DMS53 treated with DMSO at 0.1 percent for 48 hours (cell line): ENCODE measurements at regions not wholly inside any gene's neighbourhood (a gene's known extent, or its start where the extent isn't known, plus 50 kb on each side); places are given as distances from the start of the nearest gene placed in this dataset.
A peak's percentile ranks its signal among the peaks of the same experiment; 100 is the strongest.
"Not testable (repeated sequence)": the region's sequence is repeated elsewhere in the genome, so short reads cannot be mapped to it uniquely, and the experiment has no call there.

Experiments used
- DNase-seq: peaks from one replicate; lab custom pipeline; 2025; ENCODE audit not compliant: unreplicated experiment; lab: John Stamatoyannopoulos, UW

DNA sequence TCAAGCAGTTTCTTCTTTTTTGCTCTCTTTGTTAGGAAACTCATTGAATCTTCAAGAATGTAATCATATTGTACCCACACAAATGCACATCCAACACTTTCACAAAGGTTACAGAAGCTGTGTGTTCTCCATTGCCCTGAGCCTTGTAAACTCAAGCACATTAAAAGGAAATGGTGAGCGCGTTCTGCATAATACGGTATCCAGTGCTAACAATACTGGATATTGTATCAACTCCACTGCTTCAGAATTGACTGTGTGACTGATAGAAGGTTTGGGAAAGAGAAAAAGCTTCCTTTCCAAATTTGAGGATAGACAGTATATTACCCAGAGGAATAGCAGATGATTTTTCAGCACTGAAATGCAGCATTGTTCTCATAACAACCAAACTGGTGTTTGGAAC is 268.9 kb upstream of the RBMS3 start:
- no peak for DNase-seq

DNA sequence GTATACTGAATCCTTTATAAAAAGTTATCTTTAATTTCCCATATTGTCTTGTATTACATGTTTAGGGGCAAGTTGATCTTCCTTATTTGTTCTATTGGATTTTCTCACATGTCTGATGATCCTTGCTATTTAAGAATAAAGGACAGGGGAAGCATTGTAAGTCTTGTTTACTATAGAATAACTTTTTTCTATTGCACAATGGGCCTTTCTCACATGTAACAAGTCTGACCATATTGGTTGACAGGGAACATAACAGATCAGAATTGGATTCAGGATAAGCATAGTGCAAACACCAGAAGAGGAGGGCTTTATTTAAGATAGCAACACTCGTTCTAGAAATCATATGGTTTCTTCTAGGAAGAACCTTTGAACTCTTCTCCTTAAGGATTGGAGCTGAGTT is 257.9 kb upstream of the RBMS3 start:
- no peak for DNase-seq

DNA sequence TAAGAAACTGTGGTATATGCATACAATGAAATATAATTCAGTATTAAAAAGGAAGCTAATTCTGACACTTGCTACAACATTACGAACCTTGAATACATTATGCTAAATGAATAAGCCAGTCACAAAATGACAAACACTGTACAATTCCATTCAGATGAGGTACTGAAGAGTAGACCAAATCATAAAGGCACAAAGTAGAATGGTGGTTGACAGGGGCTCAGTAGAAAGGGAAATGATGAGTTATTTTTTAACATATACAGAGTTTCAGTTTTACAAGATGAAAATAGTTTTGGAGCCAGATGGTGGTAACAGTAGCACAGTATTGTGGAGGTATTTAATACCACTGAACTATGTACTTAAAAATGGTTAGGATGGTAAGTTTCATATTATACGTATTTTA is 254.6 kb upstream of the RBMS3 start:
- no peak for DNase-seq

DNA sequence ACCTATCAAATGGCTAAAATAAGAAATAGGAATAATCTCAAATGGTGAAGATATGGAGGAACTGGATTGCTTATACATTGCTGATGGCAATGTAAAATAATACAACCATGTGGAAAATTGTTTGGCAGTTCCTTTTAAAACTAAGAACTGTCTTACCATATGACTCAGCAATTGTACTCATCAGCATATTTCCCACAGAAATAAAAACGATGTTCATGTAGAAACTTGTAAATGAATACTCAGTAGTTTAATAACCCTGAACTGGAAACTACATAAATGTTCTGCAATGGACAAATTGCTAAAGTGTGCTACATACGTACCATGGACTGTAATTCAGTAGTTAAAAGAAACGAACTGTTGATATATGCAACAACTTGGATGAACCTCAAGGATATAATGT is 253.9 kb upstream of the RBMS3 start:
- no peak for DNase-seq

DNA sequence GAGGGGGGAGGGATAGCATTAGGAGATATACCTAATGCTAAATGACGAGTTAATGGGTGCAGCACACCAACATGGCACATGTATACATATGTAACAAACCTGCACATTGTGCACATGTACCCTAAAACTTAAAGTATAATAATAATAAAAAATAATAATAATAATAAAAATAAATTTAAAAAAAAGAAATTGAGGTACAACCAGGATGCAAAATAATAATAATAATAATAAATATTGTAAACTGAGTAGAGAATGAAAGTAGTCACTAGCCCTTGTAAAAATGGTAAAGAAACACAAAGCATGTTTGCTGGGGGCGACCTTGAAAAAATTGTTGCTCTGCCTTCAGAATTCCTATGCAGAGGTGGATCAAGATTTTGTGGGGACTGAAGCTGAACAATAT is 249.7 kb upstream of the RBMS3 start:
- DNase-seq = not testable (repeated sequence)

DNA sequence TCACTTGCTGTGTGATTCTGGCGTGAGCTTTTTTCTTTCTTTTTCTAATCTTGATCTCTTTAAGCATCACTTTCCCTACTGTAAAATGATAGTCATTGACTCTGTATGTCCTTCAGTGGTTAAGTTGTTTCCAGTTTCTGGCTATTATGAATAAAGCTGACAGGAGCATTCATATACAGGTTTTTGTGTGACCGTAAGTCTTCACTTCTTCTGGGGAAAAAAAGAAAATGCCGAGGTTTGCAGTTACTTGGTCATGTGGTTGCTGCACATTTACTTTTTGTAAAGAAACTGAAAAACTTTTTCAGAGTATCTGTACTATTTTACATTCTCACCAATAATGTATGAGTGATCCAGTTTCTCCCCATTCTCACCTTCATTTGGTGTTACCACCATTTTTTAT is 247.4 kb upstream of the RBMS3 start:
- no peak for DNase-seq

DNA sequence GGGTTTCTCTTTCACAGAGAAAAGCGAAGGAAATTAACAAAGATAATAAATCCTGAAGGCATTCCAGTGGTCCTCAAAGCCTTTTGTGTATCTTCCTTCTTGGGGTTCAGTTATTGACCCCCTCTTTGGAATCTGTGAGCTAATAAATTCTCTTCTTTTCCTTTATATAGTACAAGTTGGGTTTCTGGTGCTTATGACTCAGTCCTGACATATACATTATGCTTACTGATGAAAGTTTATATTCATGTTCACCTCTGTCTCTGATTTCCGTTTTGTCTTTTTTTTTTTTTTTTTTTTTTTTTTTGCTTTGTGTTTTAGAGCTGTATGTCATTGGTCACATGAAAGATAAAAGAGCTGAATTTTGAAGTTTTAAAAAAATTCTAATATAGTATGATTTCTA is 230.7 kb upstream of the RBMS3 start:
- no peak for DNase-seq

DNA sequence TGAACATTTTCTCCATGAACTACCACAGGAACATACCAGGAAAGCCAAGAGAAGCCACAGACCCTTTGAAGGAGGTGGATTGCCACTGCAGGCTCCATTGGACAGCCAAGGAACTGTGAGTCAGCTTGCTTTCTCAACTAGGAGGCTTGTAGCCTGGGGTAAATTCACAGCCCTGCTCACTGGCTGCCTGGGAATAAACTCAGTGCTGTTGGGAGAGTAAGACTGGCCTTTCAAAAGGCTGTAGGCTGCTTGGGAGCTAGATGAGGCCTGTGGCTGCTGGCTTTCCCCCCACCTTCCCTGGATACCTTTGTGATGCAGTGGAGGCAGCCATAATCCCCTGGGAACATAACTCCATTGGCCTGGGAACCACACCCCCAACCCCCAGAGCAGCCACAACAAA is 223.5 kb upstream of the RBMS3 start:
- no peak for DNase-seq

DNA sequence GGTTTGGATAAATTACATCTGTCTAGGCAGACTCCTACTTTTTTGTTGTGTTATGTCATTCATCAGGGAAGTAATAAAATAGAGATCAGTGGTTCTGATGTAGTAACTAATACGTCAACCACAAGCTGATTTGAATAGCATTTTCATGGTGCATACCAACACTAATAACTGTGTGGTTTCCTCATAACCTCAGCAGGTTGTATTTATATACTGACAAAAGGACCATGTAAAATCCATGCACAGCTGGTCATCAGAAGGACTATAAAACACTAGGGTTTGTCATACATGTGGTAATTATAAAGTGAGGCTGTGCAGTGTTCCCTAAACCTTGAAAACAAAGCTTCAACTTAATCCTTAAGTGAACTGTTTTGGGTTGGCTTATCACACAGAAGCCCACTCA is 216.8 kb upstream of the RBMS3 start:
- no peak for DNase-seq

DNA sequence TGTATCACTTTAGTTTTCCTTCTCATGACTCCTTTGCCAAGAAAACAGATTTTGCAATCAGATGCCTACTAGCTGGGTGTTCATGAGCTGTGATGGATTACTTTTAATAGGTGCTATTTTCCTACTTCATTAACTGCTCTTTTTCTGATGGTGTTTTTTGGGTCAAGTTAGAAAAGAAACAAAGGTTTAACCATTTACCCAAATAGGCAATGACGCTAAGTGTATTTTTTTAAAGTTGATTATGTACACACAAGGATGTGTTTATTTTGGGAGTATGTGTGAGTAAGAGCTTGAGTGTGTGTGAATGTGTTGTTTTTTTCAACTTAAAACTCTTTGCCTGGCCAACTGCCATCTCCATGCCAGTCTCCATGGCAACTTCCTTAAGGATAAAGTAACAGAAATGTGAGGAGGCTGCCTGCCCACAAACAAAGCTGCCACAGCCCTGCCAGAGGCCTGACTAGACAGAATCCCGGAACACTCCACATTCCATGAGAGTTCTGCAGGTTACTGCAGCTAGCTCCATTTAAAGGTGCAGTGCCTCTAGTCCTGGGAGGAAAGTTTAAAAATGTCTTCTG is 215.6 kb upstream of the RBMS3 start:
- peak; percentile 46 for DNase-seq

DNA sequence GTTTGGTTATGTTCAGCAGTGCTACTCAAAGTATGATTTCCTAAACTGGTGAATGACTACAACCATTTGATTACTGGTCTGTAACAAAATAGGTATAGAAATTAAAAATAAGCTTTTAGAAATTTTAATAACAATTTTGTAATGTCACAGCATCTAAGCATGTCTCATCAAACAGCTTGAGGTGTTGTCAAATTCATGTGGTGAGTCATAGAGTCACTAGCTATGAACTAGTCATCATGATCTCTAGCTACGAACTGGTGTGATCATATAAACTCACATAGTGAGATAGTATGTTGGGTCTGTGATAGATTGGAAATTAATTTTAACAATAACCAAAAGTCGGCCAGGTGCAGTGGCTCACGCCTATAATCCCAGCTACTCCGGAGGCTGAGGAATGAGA is 213.9 kb upstream of the RBMS3 start:
- DNase-seq = no peak

DNA sequence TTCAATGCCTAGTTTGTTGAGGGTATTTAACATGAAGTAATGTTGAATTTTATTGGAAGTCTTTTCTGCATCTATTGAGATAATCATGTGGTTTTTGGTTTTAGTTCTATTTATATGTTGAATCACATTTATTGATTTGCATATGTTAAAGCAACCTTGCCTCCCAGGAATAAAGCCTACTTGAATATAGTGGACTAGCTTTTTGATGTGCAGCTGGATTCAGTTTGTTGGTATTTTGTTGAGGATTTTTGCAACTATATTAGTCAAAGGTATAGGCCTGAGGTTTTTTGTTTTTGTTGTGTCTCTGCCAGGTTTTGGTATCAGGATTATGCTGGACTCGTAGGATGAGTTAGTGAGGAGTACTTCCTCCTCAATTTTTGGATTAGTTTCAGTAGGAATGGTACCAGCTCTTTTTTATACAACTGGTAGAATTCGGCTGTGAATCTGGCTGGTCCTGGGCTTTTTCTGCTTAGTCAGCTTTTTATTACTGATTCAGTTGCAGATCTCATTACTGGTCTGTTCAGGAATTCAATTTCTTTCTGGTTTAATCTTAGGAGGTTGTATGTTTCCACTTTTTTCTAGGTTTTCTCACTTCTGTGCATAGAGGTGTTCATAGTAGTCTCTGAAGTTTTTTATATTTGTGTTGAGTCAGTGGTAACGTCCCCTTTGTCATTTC is 209.8 kb upstream of the RBMS3 start:
- no peak for DNase-seq

DNA sequence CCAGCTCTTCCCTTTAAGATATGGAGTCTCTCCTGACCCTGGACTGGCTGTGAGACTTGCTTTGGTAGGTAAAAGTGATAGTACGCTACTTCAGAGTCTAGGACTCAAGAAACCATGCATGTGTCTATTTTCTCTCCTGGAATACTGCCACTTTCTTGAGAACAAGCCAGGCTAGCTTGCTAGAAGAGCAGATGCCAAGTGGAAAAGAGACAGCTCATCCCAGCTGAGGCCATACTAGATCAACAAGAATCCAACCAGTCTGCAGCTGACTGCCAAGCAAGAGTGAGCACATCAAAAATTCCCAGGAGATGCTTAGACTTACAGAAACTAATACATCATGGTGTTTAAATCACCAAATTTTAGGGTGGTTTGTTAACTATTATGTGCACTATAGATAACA is 208.3 kb upstream of the RBMS3 start:
- no peak for DNase-seq

DNA sequence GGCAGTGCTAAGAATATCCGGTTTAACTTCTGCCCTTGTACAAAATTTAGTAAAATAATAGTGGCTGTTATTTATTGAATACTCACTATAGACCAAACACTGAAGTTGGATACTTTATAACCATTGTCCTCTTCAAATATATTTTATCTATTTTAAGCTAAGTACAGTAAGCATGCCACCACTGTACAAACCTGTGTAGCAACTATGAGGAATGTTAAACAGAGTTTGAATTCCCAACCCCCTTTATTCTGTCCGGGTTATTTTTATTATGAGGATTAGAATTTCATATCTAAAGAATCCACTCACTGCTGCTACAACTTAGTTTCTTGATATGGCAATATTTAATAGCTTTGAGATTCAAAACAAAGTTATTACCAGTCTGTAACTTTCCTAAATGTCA is 203.5 kb upstream of the RBMS3 start:
- DNase-seq = no peak

DNA sequence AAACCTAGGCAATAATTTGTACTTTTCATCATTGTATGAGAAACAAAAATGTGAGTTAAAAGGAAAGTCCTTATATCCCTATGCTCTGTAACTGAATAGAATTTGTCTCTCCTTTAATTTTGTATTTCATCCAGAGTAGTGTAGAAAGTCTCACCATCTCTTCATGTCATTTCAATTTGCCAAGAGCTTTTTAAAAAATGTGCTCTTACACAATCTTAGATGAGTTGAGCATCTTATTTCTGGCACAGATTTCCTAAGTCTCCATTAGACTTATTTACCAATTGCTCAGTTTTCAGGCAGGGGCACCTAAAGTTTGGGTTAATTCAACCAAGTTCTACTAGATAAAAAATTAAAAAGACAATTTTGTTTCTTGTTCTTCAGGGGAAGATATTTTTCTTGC is 201.5 kb upstream of the RBMS3 start:
- DNase-seq = no peak

DNA sequence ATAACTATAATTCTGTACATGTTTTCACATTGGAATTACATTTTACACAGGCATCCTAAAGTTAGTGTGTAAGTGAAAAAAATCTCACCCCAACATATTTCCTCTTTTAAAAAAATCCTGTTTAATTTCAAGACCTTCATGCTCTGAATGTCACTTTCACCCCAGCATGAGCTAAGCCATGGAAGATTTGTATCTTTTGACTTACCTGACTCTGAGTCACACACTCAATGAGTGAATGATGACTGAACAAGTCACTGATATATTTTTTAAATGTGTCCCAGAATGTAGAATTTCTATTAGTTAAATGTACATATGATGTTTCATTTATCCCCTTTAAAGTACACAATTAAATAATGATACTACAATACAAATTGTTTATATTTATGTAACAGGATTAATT is 199.9 kb upstream of the RBMS3 start:
- no peak for DNase-seq

DNA sequence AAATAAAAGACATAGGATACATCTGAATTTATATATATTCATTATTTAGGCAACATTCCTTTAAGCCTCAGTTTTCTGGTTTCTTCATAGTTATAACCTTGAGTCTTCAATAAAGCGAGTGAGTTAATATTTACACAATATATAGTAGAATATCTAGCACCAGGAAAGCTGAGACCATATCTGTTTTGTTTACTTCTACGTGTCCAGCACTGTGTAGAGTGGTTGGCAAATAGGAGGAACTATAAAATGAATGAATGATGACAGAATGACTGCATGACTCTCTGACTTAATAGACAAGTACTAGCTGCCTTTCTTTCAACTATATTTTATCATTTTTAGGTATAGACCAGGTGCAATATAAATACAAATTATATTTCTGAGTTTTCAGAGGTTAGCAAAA is 197.8 kb upstream of the RBMS3 start:
- peak; percentile 16 for DNase-seq

DNA sequence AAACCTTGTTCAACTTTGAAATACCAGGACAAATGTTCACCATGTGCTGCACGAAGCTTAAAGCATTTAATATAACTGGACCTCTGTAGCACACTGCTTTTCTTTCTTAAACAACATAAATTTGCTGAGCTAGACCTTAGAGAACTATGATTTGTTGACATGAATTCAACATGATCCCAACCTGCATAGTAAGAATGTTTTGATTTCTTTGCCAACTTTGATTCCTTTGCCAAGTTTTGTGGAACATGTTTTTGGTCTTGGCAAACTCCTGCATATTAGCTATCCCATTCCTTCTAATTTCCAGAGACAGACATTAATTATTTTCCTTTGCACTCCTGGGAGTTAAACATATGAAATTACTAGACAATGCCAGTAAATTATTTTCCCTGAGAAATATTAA is 197.2 kb upstream of the RBMS3 start:
- no peak for DNase-seq

DNA sequence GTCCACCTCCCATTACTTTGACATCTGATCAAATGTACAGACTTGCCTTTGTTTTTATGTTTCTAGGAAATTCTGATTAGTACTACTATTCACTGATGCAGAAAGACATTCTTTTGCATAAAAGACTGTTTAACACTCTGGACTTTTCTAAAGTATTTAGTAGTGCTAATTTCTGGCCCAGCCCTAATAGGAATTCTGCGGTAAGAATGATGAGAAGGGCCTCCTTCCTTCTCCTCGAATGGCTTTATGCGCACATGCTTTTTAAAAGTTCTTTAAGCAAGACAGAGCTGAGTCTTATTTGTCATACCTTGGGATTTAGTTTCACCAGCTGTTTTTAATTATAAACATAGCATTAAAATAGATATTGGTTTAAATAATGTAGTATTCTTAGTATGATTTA is 192.3 kb upstream of the RBMS3 start:
- DNase-seq = no peak

DNA sequence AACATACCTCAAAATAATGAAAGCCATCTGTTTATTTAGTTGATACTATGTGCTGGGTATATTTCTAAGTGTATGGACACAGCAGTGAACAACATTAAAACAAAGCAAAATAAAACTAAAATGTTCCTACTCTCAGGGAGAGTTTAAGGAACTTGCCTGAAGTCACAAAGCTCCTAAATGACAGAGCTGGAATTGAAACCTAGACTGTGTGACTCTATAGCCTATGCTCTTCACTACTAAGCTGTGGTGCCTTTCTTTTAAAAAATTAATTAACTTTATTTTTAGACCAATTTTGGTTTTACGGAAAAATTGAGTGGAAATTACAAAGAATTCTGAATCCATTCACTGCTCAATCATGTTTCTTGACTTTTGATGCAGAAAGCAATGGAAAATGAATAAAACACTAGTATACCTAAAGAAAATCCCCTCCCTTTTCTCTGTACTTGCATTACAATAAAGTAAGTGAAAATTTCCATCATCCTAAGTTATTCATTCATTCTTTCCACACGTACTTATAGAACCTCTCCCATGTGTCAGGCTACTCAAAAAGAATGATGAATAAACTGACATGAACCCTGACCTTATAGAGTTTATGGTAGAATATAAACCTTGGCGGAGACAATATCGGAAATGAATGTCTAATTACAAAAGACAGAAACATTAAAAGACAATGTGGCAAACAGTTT is 189.8 kb upstream of the RBMS3 start:
- DNase-seq = no peak

DNA sequence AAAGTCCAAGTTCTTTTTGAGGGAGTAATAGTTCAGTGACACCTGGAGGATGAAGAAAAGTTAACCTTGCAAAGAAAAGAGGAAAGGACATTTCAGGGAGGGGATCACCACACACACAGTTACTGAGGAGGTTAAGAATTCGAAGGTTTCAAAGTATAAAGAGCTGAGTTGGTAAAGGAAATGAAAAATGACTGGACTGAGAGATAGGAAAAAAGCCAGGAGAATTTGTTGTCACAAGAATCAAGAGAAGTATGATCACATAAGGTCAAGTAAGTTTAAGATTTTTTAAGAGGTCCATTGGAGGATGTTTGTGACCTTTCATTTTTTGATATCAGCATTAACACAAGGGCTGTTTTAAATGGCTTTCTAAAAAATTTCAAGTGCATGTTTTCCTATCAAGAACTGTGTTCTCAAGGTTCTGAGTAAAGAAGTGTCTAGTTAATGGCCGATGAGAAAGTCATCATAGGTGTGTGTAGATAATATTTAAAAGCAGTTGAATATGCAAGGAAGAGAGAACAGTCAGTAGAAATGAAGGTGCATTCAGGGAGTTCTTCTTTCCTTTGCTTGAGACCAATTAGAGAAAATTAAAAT is 189.2 kb upstream of the RBMS3 start:
- DNase-seq = no peak

DNA sequence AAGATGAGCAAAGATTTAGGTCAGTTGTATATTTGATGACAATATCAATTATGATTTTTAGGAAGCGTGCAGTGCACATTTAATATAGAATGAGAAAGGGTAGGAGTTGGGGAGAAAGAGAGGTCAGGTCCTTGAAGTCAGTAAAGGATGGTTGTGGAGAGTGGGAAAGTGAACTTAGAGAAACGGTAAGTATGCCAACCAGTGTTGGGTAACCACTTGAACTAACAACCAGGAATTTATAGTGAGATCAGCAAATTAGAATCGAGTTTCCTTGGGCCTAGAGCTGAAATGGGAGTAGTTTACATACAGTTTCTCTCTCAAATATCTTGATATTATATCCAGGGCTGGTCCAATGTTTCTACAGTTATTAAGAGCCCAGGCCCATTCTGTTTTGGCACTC is 188.5 kb upstream of the RBMS3 start:
- DNase-seq = no peak
